GM12873 (cell line): ENCODE measurements at regions not wholly inside any gene's neighbourhood (a gene's known extent, or its start where the extent isn't known, plus 50 kb on each side); places are given as distances from the start of the nearest gene placed in this dataset.

Experiments used
- CTCF ChIP-seq: IDR thresholded peaks from 2 replicates; pipeline ENCODE4 v1.5.1; 2012; ENCODE audit warnings: low read depth, mild to moderate bottlenecking, moderate library complexity, low read length, control low read depth; ENCODE audit not compliant: insufficient read depth; ENCODE audit errors: missing control alignments

GRCh38 chr7:24341691-24342413 is 57.9 kb downstream of the NPY start:
- no peak for TF ChIP-seq CTCF

GRCh38 chr7:24343614-24344013 is 59.6 kb downstream of the NPY start:
- no peak for TF ChIP-seq CTCF

GRCh38 chr7:24346129-24346528 is 62.1 kb downstream of the NPY start:
- TF ChIP-seq CTCF, result no peak

- no peak for TF ChIP-seq CTCF
Measured at GRCh38 chr7:24346716-24347115, 62.7 kb downstream of the NPY start.

- no peak for TF ChIP-seq CTCF
Measured at GRCh38 chr7:24349339-24349738, 65.3 kb downstream of the NPY start.

- TF ChIP-seq CTCF, result no peak
Measured at GRCh38 chr7:24354456-24354855, 70.5 kb downstream of the NPY start.

GRCh38 chr7:24356718-24357386 is 72.9 kb downstream of the NPY start:
- no peak for TF ChIP-seq CTCF
